ENCODE measurements at regions not wholly inside any gene's neighbourhood (a gene's known extent, or its start where the extent isn't known, plus 50 kb on each side); places are given as distances from the start of the nearest gene placed in this dataset.

GRCh38 chr3:152619691-152620090 lies 215.2 kb upstream of the P2RY1 start:
- H3K4me3 ChIP-seq (ENCODE audit: low read depth, low read length) = no peak overlapping the region
- TF ChIP-seq CTCF (IDR thresholded peaks at IDR 0.05; ENCODE audit: borderline replicate concordance, insufficient read depth, low read depth, low read length) = no peak

GRCh38 chr3:152620395-152620794 lies 214.5 kb upstream of the P2RY1 start:
- no peak overlapping the region for H3K4me3 ChIP-seq (ENCODE audit: low read depth, low read length)
- TF ChIP-seq CTCF (IDR thresholded peaks at IDR 0.05; ENCODE audit: borderline replicate concordance, insufficient read depth, low read depth, low read length) = no peak

GRCh38 chr3:152621006-152621868 lies 213.7 kb upstream of the P2RY1 start:
- no peak for TF ChIP-seq CTCF (IDR thresholded peaks at IDR 0.05; ENCODE audit: borderline replicate concordance, insufficient read depth, low read depth, low read length)
- H3K4me3 ChIP-seq (ENCODE audit: low read depth, low read length) = no peak overlapping the region

GRCh38 chr3:152621967-152622810 lies 212.7 kb upstream of the P2RY1 start:
- no peak for TF ChIP-seq CTCF (IDR thresholded peaks at IDR 0.05; ENCODE audit: borderline replicate concordance, insufficient read depth, low read depth, low read length)
- H3K4me3 ChIP-seq (ENCODE audit: low read depth, low read length) = no peak overlapping the region

- TF ChIP-seq CTCF (IDR thresholded peaks at IDR 0.05; ENCODE audit: borderline replicate concordance, insufficient read depth, low read depth, low read length) = no peak
- no peak overlapping the region for H3K4me3 ChIP-seq (ENCODE audit: low read depth, low read length)
Observed at GRCh38 chr3:152622811-152623167, 212.1 kb upstream of the P2RY1 start.

- no peak overlapping the region for H3K4me3 ChIP-seq (ENCODE audit: low read depth, low read length)
- no peak for TF ChIP-seq CTCF (IDR thresholded peaks at IDR 0.05; ENCODE audit: borderline replicate concordance, insufficient read depth, low read depth, low read length)
Observed at GRCh38 chr3:152623286-152623911, 211.5 kb upstream of the P2RY1 start.
